K562 (cell line): ENCODE measurements at regions not wholly inside any gene's neighbourhood (a gene's known extent, or its start where the extent isn't known, plus 50 kb on each side); places are given as distances from the start of the nearest gene placed in this dataset.

Experiments used
- ATAC-seq: fragments of 200-7000 bp; cut with Tn5 transposase; 3 replicates; pipeline ENCODE4 v1.9.1; 2020; ENCODE audit warnings: moderate library complexity
- BruUV-seq: library from RNA; stranded (reverse); fragments of 400-500 nt; replicated peaks from 2 replicates; lab custom pipeline; 2021; lab: Mats Ljungman, UMichigan
- CTCF ChIA-PET: fragments of 300-600 bp; formaldehyde crosslinking; extraction: SDS; loops from one replicate; lab custom pipeline; 2021; ENCODE audit warnings: low intra/inter-chr PET ratio; lab: Yijun Ruan, JAX
- POLR2A ChIA-PET: fragments of 300-600, 350-650 bp; sonication (Branson Sonifier 250); formaldehyde crosslinking; extraction: SDS; loops from one replicate; lab custom pipeline; 2021; ENCODE audit warnings: antibody characterized with exemption, inconsistent platforms; lab: Yijun Ruan, JAX
- DNase-seq, 4 experiments: peaks; one replicate each; pipeline versions ENCODE4 v3.0.0 to v3.0.0-alpha.2; 2011 to 2018; ENCODE audit warnings: low spot score in 3 of 4, mixed read lengths in 3 of 4; ENCODE audit errors: extremely low read depth in 1 of 4
- FAIRE-seq: peaks from 2 replicates; lab custom pipeline; 2011; peaks lifted over from hg19 to GRCh38; lab: Jason Lieb, UNC
- H2AFZ ChIP-seq: 2 replicates; pipeline ENCODE4 v1.6.0; 2011; ENCODE audit warnings: low read depth, low read length, control low read depth, inconsistent platforms
- H3K27ac ChIP-seq: fragments of 200-600 bp; 3 replicates; pipeline ENCODE4 v1.8.0; 2011; ENCODE audit warnings: low read depth, mild to moderate bottlenecking, control low read depth, inconsistent platforms, low read length, moderate library complexity, mixed read lengths; ENCODE audit errors: extremely low read depth
- H3K27me3 ChIP-seq, 2 experiments: fragments of 300-600 bp in 1 of 2; 2 replicates in 1 of 2; 3 replicates in 1 of 2; pipeline versions ENCODE4 v1.6.0 to v1.8.0; 2011; ENCODE audit warnings: inconsistent platforms in 2 of 2, low read length in 2 of 2, mild to moderate bottlenecking in 1 of 2, mixed read lengths in 1 of 2, moderate library complexity in 1 of 2; ENCODE audit not compliant: control insufficient read depth in 2 of 2, insufficient read depth in 2 of 2
- H3K36me3 ChIP-seq: fragments of 300-600 bp; 3 replicates; pipeline ENCODE4 v1.8.0; 2011; ENCODE audit warnings: mild to moderate bottlenecking, low read length, inconsistent platforms; ENCODE audit not compliant: control insufficient read depth, insufficient read depth
- H3K4me1 ChIP-seq, 2 experiments: fragments of 200-600 bp in 1 of 2; replicated peaks in 1 of 2; 2 replicates in 1 of 2; 3 replicates in 1 of 2; pipeline versions ENCODE4 v1.5.1 to v1.8.0; 2011; ENCODE audit warnings: inconsistent platforms in 2 of 2, low read length in 2 of 2, mild to moderate bottlenecking in 1 of 2, mixed read lengths in 1 of 2, moderate library complexity in 1 of 2; ENCODE audit not compliant: control insufficient read depth in 2 of 2, insufficient read depth in 2 of 2
- H3K4me2 ChIP-seq: 2 replicates; pipeline ENCODE4 v1.6.1; 2011; ENCODE audit warnings: low read length, control low read depth, inconsistent platforms, mixed read lengths; ENCODE audit not compliant: insufficient read depth
- H3K4me3 ChIP-seq: fragments of 200-600 bp; sonication (generic), shearing (Covaris generic); 2 replicates; pipeline ENCODE4 v1.5.1; 2016; ENCODE audit warnings: control low read depth, inconsistent platforms
- H3K79me2 ChIP-seq: fragments of 200-600 bp; 3 replicates; pipeline ENCODE4 v1.8.0; 2011; ENCODE audit warnings: low read length, inconsistent platforms; ENCODE audit not compliant: control insufficient read depth, insufficient read depth
- H3K9ac ChIP-seq, 2 experiments: 2 replicates each; pipeline versions ENCODE4 v1.6.0 to v1.6.1; 2011; ENCODE audit warnings: low read depth in 2 of 2, low read length in 2 of 2, control low read depth in 1 of 2, inconsistent platforms in 1 of 2, mild to moderate bottlenecking in 1 of 2, mixed read lengths in 1 of 2; ENCODE audit not compliant: insufficient read depth in 1 of 2
- H3K9me1 ChIP-seq: one replicate; pipeline ENCODE4 v1.6.0; 2011; ENCODE audit warnings: inconsistent platforms, mild to moderate bottlenecking, low read length, moderate library complexity; ENCODE audit not compliant: control insufficient read depth, insufficient read depth
- H3K9me3 ChIP-seq: replicated peaks from 2 replicates; pipeline ENCODE4 v1.5.1; 2011; ENCODE audit warnings: low read depth, low read length, inconsistent platforms; ENCODE audit not compliant: control insufficient read depth, insufficient read depth
- H4K20me1 ChIP-seq: replicated peaks from 2 replicates; pipeline ENCODE4 v1.6.1; 2011; ENCODE audit warnings: low read length, inconsistent platforms, mixed read lengths; ENCODE audit not compliant: control insufficient read depth, insufficient read depth
- ATF2 ChIP-seq: sonication (generic); formaldehyde crosslinking; IDR thresholded peaks from 2 replicates; pipeline ENCODE4 v1.8.1; 2022; ENCODE audit warnings: missing genetic modification reagents
- CCAR2 ChIP-seq: fragments of 200-400 bp; formaldehyde crosslinking; IDR thresholded peaks from 2 replicates; pipeline ENCODE4 v1.6.1; 2017; ENCODE audit warnings: mild to moderate bottlenecking, low read depth, low read length
- CGGBP1 ChIP-seq: fragments of 250-450 bp; sonication (Bioruptor Pico); IDR thresholded peaks from 2 replicates; pipeline ENCODE4 v1.9.0; 2021; ENCODE audit warnings: mild to moderate bottlenecking
- ELF4 ChIP-seq: fragments of 450-650 bp; formaldehyde crosslinking; IDR thresholded peaks from 2 replicates; pipeline ENCODE4 v1.4.0; 2022; ENCODE audit warnings: missing genetic modification characterization
- HNRNPK ChIP-seq: fragments of 200-400 bp; formaldehyde crosslinking; IDR thresholded peaks from one replicate; pipeline ENCODE4 v1.6.1; 2018; ENCODE audit warnings: mild to moderate bottlenecking, low read depth, low read length; ENCODE audit not compliant: poor library complexity, severe bottlenecking
- HOMEZ ChIP-seq: fragments of 250-450 bp; sonication (Bioruptor Pico); IDR thresholded peaks from 2 replicates; pipeline ENCODE4 v1.4.0; 2020; ENCODE audit warnings: mild to moderate bottlenecking, moderate library complexity
- KDM5B ChIP-seq: fragments of 200-600 bp; sonication (generic); IDR thresholded peaks from 2 replicates; pipeline ENCODE4 v1.6.1; 2012; ENCODE audit warnings: low read depth, mild to moderate bottlenecking, moderate library complexity, low read length, control low read depth, inconsistent platforms; ENCODE audit not compliant: insufficient replicate concordance
- NR3C1 ChIP-seq: sonication (generic); formaldehyde crosslinking; IDR thresholded peaks from 2 replicates; pipeline ENCODE4 v1.8.1; 2022; ENCODE audit warnings: missing genetic modification reagents
- SFPQ ChIP-seq: fragments of 200-400 bp; formaldehyde crosslinking; IDR thresholded peaks from 2 replicates; pipeline ENCODE4 v1.6.1; 2017; ENCODE audit warnings: mild to moderate bottlenecking, low read depth, low read length, moderate library complexity
- ZBTB26 ChIP-seq: fragments of 450-650 bp; formaldehyde crosslinking; IDR thresholded peaks from 2 replicates; pipeline ENCODE4 v1.4.0; 2022; ENCODE audit warnings: missing genetic modification characterization
- WGBS: fragments of 100-300 bp; shearing (Covaris generic); methylation state at CpG from one replicate; pipeline ENCODE4 v1.1.6; 2016; ENCODE audit warnings: low coverage, mixed read lengths; ENCODE audit not compliant: insufficient coverage; ENCODE audit errors: missing lambda C conversion rate; 5-methylcytosine and 5-hydroxymethylcytosine counted together
- in situ Hi-C: fragments of 300-500 bp; cut with MboI; formaldehyde crosslinking; loops from 4 replicates; pipeline ENCODE4 v1.15.0; 2018; ENCODE audit warnings: inconsistent platforms, mixed read lengths
- intact Hi-C: fragments of 100-400 bp; cut with micrococcal nuclease; formaldehyde crosslinking; loops from 2 replicates; pipeline ENCODE4 v1.14.2; 2022
- TF ChIP-seq, protein P1 (sequence below): sonication (generic); formaldehyde crosslinking; IDR thresholded peaks from 2 replicates; pipeline ENCODE4 v1.8.0; 2022; ENCODE audit warnings: mild to moderate bottlenecking, low read depth, missing genetic modification reagents

- Histone ChIP-seq H3K4me3 (no peak overlapping the region), H3K27ac (no peak overlapping the region), H3K79me2 (no peaks in the 10 kb centered on the region), H3K4me2 (no peak overlapping the region), H3K9me3 (no peaks in the 10 kb centered on the region), H4K20me1 (no peaks in the 10 kb centered on the region), H3K27me3 (no peaks in the 10 kb centered on the region), H3K9ac (no peak overlapping the region), H2AFZ (no peak overlapping the region), H3K9me1 (no peaks in the 10 kb centered on the region), H3K4me1 (no peaks in the 10 kb centered on the region), H3K36me3 (no peaks in the 10 kb centered on the region)
- BruUV-seq, result no TSS peak
- intact Hi-C loops, result no loop called here
- ATAC-seq (no peak), FAIRE-seq (no peak), DNase-seq (no peak)
- WGBS, result 0% methylated on average over 1 of the region's 1 CpG
- ChIA-PET CTCF (no interaction called here), POLR2A (no interaction called here)
- TF ChIP-seq, protein P1, sequence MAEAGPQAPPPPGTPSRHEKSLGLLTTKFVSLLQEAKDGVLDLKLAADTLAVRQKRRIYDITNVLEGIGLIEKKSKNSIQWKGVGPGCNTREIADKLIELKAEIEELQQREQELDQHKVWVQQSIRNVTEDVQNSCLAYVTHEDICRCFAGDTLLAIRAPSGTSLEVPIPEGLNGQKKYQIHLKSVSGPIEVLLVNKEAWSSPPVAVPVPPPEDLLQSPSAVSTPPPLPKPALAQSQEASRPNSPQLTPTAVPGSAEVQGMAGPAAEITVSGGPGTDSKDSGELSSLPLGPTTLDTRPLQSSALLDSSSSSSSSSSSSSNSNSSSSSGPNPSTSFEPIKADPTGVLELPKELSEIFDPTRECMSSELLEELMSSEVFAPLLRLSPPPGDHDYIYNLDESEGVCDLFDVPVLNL, result no peak
- TF ChIP-seq SFPQ (no peak), KDM5B (no peak), ATF2 (CRISPR knock-in tag) (no peak), CGGBP1 (CRISPR knock-in tag) (no peak), HNRNPK (no peak), ZBTB26 (no peak), CCAR2 (no peak), HOMEZ (no peak), ELF4 (CRISPR knock-in tag) (no peak), NR3C1 (no peak)
- in situ Hi-C loops, result no loop called here
These were observed 70.6 kb upstream of the PAGE3 start for GRCh38 chrX:55335296-55335695.
